Hepatocyte (in vitro differentiated cells): ENCODE measurements at regions not wholly inside any gene's neighbourhood (a gene's known extent, or its start where the extent isn't known, plus 50 kb on each side); places are given as distances from the start of the nearest gene placed in this dataset.

ENCODE experiments used
- EZH2 ChIP-seq: fragments of 200-600 bp; sonication (generic); IDR thresholded peaks from 2 replicates; pipeline ENCODE4 v1.6.1; 2016; ENCODE audit warnings: antibody characterized with exemption, mild to moderate bottlenecking, borderline replicate concordance
- EZH2phosphoT487 ChIP-seq: fragments of 200-600 bp; sonication (generic); IDR thresholded peaks from one replicate; pipeline ENCODE4 v1.6.1; 2018; ENCODE audit warnings: antibody characterized with exemption, mild to moderate bottlenecking, low read depth, moderate library complexity; ENCODE audit not compliant: unreplicated experiment, severe bottlenecking
- TF ChIP-seq, protein P1 (sequence below): fragments of 200-600 bp; sonication (generic); IDR thresholded peaks from 2 replicates; pipeline ENCODE4 v1.5.1; 2016; ENCODE audit warnings: antibody characterized with exemption, mild to moderate bottlenecking; ENCODE audit not compliant: poor library complexity

GRCh38 chr11:127474766-127475165 lies 474.2 kb upstream of the KIRREL3 start:
- TF ChIP-seq, protein P1, sequence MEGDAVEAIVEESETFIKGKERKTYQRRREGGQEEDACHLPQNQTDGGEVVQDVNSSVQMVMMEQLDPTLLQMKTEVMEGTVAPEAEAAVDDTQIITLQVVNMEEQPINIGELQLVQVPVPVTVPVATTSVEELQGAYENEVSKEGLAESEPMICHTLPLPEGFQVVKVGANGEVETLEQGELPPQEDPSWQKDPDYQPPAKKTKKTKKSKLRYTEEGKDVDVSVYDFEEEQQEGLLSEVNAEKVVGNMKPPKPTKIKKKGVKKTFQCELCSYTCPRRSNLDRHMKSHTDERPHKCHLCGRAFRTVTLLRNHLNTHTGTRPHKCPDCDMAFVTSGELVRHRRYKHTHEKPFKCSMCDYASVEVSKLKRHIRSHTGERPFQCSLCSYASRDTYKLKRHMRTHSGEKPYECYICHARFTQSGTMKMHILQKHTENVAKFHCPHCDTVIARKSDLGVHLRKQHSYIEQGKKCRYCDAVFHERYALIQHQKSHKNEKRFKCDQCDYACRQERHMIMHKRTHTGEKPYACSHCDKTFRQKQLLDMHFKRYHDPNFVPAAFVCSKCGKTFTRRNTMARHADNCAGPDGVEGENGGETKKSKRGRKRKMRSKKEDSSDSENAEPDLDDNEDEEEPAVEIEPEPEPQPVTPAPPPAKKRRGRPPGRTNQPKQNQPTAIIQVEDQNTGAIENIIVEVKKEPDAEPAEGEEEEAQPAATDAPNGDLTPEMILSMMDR, result no peak
- TF ChIP-seq EZH2 (no peak), EZH2phosphoT487 (no peak)
